Vagina (tissue), 2 donors: ENCODE measurements at regions not wholly inside any gene's neighbourhood (a gene's known extent, or its start where the extent isn't known, plus 50 kb on each side); places are given as distances from the start of the nearest gene placed in this dataset.

Experiments
- DNase-seq, 2 donors: peaks; one replicate each; pipeline ENCODE4 v3.0.0-alpha.2; 2017; ENCODE audit errors: extremely low spot score in 2 of 2
- H3K27ac ChIP-seq: fragments of 200-600 bp; sonication (generic); one replicate; pipeline ENCODE4 v1.5.1; 2019
- H3K27me3 ChIP-seq: fragments of 200-600 bp; sonication (generic); one replicate; pipeline ENCODE4 v1.5.1; 2019
- H3K36me3 ChIP-seq, 2 donors: fragments of 200-600 bp; sonication (generic); one replicate each; pipeline ENCODE4 v1.5.1; 2017 to 2019
- H3K4me1 ChIP-seq: fragments of 200-600 bp; sonication (generic); one replicate; pipeline ENCODE4 v1.5.1; 2019
- H3K4me3 ChIP-seq, 2 donors: fragments of 200-600 bp; sonication (generic); 1 replicate in 1 of 2; 2 replicates in 1 of 2; pipeline ENCODE4 v1.5.1; 2016 to 2019
- H3K9me3 ChIP-seq: fragments of 200-600 bp; sonication (generic); one replicate; pipeline ENCODE4 v1.5.1; 2019
- POLR2A ChIP-seq, 2 donors: fragments of 450-650 bp; IDR thresholded peaks; one replicate each; pipeline ENCODE4 v1.6.1; 2017; ENCODE audit warnings: antibody characterized with exemption in 2 of 2, mild to moderate bottlenecking in 2 of 2, moderate library complexity in 2 of 2
- POLR2AphosphoS5 ChIP-seq, 2 donors: sonication (generic); formaldehyde crosslinking; IDR thresholded peaks; one replicate each; pipeline ENCODE4 v1.9.0; 2017; ENCODE audit warnings: antibody characterized with exemption in 2 of 2, mild to moderate bottlenecking in 2 of 2, low read depth in 1 of 2; ENCODE audit not compliant: insufficient read depth in 1 of 2
- intact Hi-C: fragments of 100-400 bp; cut with DNase I; formaldehyde crosslinking; loops from one replicate; pipeline ENCODE4 v1.15.1; 2023
- TF ChIP-seq, protein P1 (sequence below), 3 experiments: fragments of 450-650 bp in 2 of 3; fragments of 200-600 bp in 1 of 3; sonication (generic) in 1 of 3; IDR thresholded peaks; one replicate each; pipeline ENCODE4 v1.5.1; 2017 to 2019; ENCODE audit warnings: antibody characterized with exemption in 3 of 3, mild to moderate bottlenecking in 2 of 3, moderate library complexity in 2 of 3

DNA sequence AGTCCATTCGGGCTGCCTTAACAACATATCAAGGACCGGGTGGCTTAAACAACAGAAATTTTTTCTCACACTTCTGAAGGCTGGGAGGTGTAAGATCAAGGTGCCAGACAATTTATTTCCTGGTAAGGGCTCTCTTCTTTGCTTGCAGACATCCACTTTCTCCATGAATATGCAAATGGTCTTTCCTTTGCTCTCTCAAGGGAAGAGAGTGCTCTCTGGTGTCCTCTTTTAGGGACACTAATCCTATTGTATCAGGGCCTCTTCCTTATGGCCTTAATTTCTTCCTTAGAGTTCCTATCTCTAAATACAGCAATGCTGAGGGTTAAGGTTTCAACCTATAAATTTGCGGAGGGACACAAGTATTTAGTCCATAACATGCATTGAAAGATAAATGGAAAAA, 770.8 kb downstream of the DSC3 start:
- Histone ChIP-seq H3K9me3 (no peaks in the 10 kb centered on the region), H3K27ac (no peak overlapping the region), H3K36me3 (no peaks in the 10 kb centered on the region), H3K4me1 (no peaks in the 10 kb centered on the region), H3K4me3 (no peak overlapping the region), H3K27me3 (no peaks in the 10 kb centered on the region)
- no peak for DNase-seq
- intact Hi-C loops: no loop called here
- TF ChIP-seq, protein P1, sequence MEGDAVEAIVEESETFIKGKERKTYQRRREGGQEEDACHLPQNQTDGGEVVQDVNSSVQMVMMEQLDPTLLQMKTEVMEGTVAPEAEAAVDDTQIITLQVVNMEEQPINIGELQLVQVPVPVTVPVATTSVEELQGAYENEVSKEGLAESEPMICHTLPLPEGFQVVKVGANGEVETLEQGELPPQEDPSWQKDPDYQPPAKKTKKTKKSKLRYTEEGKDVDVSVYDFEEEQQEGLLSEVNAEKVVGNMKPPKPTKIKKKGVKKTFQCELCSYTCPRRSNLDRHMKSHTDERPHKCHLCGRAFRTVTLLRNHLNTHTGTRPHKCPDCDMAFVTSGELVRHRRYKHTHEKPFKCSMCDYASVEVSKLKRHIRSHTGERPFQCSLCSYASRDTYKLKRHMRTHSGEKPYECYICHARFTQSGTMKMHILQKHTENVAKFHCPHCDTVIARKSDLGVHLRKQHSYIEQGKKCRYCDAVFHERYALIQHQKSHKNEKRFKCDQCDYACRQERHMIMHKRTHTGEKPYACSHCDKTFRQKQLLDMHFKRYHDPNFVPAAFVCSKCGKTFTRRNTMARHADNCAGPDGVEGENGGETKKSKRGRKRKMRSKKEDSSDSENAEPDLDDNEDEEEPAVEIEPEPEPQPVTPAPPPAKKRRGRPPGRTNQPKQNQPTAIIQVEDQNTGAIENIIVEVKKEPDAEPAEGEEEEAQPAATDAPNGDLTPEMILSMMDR (IDR thresholded peaks at IDR 0.05): no peak
- TF ChIP-seq POLR2A (IDR thresholded peaks at IDR 0.05): no peak
- no peak for TF ChIP-seq POLR2AphosphoS5 (IDR thresholded peaks at IDR 0.05; ENCODE audit: insufficient read depth in 1 of 2, low read depth in 1 of 2)

DNA sequence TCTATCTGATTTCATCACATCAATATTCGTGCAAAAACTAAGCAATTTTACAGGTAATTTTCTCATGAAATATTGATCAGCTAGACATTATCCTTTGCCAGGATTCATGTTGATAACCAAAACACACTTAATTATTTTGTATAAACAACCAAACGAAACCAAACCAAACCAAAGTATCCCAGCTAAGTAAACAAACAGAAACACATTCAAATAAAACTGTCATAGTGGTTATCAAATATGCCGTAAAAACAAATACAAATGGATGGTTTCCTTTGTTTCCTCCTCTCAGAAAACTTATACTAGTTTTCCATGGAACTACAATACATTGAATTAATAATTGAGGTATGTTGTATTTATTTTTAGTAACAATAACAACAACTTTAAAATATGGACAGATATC, 777.4 kb downstream of the DSC3 start:
- intact Hi-C loops: no loop called here
- Histone ChIP-seq H3K9me3 (no peaks in the 10 kb centered on the region), H3K36me3 (no peaks in the 10 kb centered on the region), H3K4me3 (no peak overlapping the region), H3K27me3 (no peaks in the 10 kb centered on the region), H3K4me1 (no peaks in the 10 kb centered on the region), H3K27ac (no peak overlapping the region)
- DNase-seq: no peak
- TF ChIP-seq, protein P1 (IDR thresholded peaks at IDR 0.05): no peak
- TF ChIP-seq POLR2A (IDR thresholded peaks at IDR 0.05): no peak
- no peak for TF ChIP-seq POLR2AphosphoS5 (IDR thresholded peaks at IDR 0.05; ENCODE audit: insufficient read depth in 1 of 2, low read depth in 1 of 2)

DNA sequence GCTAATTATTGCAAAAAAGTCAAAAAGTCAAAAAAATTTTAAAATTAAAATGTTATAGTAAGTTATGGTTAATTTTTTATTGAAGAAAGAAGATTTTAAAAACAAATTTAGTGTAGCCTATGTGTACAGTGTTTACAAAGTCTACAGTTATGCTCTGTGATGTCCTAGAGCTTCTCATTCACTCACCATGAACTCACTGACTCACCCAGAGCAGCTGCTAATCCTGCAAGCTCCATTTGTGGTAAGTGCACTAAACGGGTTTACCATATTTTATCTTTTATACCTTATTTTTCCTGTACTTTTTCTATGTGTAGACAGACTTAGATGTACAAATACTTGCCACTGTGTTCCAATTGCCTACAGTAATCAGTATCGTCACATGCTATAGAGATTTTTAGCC, 788.2 kb downstream of the DSC3 start:
- Histone ChIP-seq H3K4me3 (no peak overlapping the region), H3K9me3 (no peaks in the 10 kb centered on the region), H3K36me3 (no peaks in the 10 kb centered on the region), H3K4me1 (no peaks in the 10 kb centered on the region), H3K27ac (no peak overlapping the region), H3K27me3 (no peaks in the 10 kb centered on the region)
- intact Hi-C loops: no loop called here
- no peak for TF ChIP-seq POLR2A (IDR thresholded peaks at IDR 0.05)
- TF ChIP-seq, protein P1 (IDR thresholded peaks at IDR 0.05): no peak
- TF ChIP-seq POLR2AphosphoS5 (IDR thresholded peaks at IDR 0.05; ENCODE audit: insufficient read depth in 1 of 2, low read depth in 1 of 2): no peak
- no peak for DNase-seq

DNA sequence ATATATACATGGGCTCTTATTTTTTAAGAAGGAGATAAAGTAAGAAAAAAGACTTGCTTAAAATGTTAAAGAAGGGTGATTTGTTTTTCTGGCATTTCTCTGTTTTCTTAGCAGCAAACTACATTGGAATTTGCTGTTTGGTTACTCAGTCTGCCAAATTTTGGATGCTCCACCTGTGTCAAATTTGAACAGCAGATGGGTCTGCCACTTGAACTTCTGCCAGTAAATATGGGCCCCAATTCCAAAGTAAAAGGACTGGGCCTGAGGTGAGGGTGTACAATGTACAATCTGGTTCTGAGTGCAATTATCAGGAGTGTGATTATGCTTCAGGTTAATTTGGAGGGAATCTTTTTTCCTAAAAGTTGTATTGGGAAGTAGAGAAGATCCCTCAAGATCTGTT, 794.5 kb downstream of the DSC3 start:
- Histone ChIP-seq H3K4me1 (peaks cover 6% of the 10 kb centered on the region), H3K27ac (no peak overlapping the region), H3K36me3 (no peaks in the 10 kb centered on the region), H3K9me3 (no peaks in the 10 kb centered on the region), H3K4me3 (no peak overlapping the region), H3K27me3 (no peaks in the 10 kb centered on the region)
- no peak for DNase-seq
- no peak for TF ChIP-seq POLR2A (IDR thresholded peaks at IDR 0.05)
- intact Hi-C loops: no loop called here

DNA sequence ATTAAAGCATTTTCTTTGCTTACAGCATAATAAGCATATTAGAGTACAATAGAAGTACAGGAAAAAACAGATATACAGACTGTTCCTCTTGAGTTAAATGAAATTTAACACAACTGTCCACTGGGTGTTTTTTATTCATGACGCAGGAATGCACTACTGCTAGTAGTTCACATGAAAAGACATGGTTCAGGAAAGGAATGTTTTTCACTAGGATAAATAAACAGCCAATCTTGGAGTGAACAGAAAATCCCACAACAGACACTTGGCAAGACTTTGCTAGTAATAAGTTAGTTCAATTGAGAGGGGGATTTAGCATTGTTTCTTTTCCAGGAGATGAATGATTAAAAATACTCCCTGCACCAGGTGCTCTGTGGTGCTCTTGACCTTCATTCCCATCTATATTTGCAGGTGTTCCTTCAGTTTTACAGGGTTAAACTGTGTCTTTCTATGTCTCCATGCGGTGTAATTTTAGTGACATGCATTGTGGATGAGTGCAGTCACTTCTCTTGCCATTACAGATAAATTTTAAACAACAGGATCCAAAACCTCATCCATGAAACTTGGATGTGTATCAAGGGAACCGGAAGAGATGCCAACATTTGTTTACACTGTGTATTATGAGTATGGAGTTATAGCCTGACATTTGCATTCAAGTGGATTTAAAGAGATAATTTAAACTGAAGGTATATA, 796.6 kb downstream of the DSC3 start:
- no peaks in the 10 kb centered on the region for H3K36me3 ChIP-seq
- peaks cover 6% of the 10 kb centered on the region for H3K4me1 ChIP-seq
- TF ChIP-seq POLR2AphosphoS5 (IDR thresholded peaks at IDR 0.05; ENCODE audit: insufficient read depth in 1 of 2, low read depth in 1 of 2) (no peak), POLR2A (IDR thresholded peaks at IDR 0.05) (no peak)
- TF ChIP-seq, protein P1 (IDR thresholded peaks at IDR 0.05): no peak
- intact Hi-C loops: no loop called here
- H3K27me3 ChIP-seq: no peaks in the 10 kb centered on the region
- H3K9me3 ChIP-seq: no peaks in the 10 kb centered on the region
- no peak overlapping the region for H3K27ac ChIP-seq
- DNase-seq: no peak
- no peak overlapping the region for H3K4me3 ChIP-seq
